DMS114 treated with DMSO at 0.1 percent for 48 hours (cell line): ENCODE measurements at regions not wholly inside any gene's neighbourhood (a gene's known extent, or its start where the extent isn't known, plus 50 kb on each side); places are given as distances from the start of the nearest gene placed in this dataset.
"Not testable (repeated sequence)": the region's sequence is repeated elsewhere in the genome, so short reads cannot be mapped to it uniquely, and the experiment has no call there.

ENCODE experiments used
- DNase-seq: peaks from one replicate; lab custom pipeline; 2025; ENCODE audit not compliant: unreplicated experiment; lab: John Stamatoyannopoulos, UW

DNA sequence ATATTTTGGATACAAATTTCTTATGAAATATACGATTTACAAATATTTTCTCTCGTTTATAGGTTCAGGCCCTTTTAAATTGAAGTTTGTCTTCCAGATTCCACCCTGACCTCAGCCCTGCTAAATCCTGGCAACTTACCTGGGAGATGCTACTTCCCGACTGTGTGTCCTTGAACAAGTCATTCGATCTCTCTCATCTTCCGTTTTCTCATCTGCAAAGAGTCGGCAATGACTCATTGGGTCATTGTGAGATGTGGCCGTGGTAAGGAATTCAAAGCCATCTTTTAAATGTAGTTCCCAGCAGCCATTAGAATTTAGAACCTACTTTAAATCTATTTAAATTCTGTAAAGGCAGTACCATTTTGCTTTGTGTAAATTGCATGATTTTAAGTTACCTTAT, 72.5 kb downstream of the LHX2 start:
- no peak for DNase-seq

DNA sequence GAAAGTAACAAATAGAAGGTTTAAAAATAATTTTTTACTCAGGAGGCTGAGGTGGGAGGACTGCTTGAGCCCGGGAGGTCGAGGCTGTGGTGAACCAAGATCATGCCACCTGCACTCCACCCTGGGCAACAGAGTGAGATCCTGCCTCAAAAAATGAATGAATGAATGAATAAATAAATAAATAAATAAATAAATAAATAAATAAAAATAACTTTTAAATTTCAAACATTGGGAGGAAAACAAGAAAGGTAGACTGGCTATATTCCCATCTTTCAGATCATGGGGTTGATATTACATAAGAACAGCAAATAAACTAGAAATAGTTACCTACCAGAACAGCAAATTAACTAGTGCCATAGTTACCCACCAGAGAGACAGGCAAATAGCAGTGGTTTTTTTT, 75.7 kb downstream of the LHX2 start:
- DNase-seq = no peak

DNA sequence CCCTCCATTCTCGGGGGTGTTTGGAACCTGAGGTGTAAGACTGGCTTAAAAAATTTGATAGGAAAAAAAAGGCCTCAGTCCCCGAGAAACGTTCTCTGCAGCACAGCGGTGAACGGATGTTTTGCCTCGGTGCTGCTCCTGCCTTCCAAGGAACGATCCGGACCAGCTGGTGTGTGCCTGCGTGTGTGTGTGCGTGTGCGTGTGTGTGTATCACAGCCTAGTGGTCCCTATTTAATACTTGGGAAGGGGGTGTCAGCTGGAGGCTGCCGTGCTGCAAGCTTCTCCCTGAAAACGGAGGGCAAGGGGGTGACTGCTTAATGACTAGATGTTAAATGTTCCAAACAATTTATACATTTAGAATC, 76.9 kb downstream of the LHX2 start:
- DNase-seq = no peak

DNA sequence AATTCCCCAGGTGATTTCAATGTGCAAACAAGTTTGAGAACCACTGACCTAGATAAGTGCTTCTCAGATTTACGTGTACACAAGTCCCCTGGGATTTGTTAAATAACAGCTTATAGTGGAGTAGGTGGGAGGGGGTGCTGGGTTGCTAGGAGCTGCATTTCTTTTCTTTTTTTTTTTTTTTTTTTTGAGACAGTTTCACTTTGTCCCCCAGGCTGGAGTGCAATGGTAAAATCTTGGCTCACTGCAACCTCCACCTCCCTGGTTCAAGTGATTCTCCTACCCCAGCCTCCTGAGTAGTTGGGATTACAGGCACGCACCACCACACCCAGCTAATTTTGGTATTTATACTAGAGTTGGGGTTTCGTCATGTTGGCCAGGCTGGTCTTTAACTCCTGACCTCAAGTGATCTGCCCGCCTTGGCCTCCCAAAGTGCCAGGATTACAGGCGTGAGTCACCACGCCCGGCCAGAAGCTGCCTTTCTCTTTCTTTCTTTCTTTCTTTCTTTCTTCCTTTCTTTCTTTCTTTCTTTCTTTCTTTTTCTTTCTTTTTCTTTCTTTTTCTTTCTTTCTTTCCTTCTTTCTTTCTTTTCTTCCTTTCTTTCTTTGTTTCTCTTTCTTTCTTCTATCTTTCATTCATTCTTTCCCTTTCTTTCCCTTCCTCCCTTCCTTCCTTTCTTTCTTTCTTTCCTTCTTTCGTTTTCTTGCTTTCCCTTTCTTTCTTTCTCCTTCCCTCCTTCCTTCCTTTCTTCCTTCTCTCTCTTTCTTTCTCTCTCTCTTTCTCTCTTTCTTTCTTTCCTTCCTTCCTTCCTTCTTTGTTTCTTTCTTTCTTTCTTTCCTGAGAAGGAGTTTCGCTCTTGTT, 78.3 kb downstream of the LHX2 start:
- DNase-seq = not testable (repeated sequence)

DNA sequence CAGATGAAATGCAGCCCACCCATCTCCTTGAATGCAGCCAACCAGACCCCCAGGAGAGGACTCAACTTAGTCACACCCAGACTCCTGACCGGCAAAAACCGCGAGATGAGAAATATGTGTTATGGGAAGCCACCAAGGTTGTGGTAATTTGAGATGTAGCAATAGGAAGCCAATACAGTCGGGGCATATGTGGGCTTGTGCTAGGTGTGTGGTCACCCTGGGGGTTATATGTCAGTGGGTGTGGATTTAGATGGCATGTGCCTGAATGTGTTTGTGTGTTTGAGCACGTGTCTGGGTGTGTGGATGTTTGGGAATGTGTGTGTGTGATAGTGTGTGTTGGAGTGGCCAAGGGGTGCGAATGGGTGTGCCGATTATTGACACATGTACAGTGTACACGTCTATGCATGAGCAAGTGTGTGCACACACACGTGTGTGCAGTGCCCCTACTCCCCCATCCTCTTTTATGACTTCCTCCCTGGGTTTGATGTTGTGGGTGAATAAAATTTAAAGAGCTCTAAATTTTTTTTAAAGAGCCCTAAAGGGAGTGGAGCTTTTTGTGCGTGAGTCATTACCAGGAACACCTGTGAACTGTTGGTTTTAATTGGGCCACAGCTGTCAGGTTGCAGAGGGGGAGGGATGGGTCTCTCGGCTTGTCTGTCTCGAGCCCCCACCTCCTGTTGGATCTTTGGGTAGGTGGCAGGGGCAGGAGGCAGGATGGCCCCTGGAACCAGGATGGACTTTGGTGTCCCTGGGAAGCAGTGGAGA, 86.8 kb downstream of the LHX2 start:
- DNase-seq = no peak

DNA sequence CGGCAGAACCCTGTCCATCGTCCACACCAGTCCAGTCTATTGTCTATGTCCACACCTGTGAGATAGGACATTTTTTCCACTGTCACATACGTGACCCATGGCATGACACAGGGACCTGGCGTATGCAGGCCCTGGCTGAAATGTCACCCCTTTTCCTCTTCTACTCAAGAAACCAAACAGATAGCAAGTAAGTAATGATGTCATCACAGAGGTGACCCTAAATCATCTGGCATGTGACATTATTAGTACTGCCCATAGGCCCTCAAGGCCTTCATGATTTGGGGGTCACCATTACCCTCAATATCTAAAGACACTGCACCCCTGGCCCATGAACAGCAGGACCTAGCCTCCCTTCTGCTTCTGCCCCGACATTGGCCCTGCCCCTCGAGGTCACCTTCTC, 88.3 kb downstream of the LHX2 start:
- DNase-seq = no peak

DNA sequence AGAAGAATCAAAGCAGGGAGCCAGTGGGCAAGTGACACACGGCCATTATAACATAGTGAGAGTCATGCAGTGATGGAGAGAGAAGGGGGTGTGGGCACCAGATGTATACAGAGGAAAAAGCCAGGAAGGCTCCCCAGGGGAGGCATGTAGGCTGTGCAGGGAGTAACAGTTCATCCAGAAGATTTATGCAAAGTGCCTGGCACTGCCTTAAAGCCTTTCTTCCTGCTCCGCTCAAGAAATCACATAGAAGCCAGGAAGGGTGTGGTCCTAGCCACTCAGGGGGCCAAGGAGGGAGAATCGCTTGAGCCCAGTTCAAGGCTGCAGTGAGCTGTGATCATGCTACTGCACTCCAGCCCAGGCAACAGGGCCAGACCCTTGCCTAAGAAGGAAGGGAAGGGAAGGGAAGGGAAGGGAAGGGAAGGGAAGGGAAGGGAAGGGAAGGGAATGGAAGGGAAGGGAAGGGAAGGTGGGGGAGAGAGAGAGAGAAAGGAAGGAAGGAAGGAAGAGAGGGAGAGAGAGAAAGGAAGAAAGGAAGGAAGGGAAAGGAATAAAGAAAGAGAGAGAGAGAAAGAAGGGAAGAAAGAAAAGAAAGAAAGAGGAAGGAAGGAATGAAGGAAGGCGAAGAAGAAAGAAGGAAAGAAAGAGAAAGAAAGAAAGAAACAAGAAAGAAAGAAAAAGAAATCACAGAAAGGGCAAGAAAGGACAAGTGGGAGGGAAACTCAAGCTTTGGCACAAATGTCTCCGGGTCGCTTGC, 89.8 kb downstream of the LHX2 start:
- DNase-seq = no peak

DNA sequence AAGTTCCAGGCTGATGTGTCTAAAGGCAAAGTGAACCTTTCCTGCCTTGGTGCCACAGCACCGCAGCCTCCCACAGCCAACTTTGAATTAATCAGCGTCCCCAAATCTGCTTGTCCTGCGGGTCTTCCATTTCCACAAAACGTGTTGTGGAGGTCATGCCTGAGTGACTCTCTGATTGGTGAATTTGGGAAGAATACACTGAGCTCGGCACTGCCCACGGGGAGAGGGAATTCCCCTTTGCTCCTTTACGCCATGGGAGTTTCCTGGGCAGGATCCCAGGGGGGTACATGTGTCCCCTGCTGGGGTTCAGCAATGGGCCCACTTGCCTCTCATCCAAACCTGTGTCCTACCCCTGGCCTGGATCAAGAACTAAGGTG, 90.4 kb downstream of the LHX2 start:
- DNase-seq = no peak

DNA sequence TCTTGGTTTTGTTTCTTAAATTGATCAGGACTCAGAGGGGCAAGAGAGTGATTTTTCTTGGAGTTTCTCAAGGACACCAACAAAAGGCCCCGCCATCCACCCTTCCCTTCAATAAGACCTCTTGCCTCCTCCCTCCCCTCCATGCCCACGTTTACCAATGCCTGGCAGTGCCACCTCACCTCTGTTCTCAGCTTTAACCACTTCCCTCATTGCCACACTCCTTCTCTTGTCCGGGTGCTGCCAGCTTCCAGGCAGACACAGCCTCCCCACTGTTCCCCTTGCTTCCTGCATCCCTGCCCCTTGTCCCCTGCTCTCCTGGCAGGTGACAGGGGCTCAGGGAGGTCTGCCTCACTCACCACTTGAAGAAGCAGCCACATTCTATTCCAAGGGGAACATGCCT, 90.8 kb downstream of the LHX2 start:
- no peak for DNase-seq

DNA sequence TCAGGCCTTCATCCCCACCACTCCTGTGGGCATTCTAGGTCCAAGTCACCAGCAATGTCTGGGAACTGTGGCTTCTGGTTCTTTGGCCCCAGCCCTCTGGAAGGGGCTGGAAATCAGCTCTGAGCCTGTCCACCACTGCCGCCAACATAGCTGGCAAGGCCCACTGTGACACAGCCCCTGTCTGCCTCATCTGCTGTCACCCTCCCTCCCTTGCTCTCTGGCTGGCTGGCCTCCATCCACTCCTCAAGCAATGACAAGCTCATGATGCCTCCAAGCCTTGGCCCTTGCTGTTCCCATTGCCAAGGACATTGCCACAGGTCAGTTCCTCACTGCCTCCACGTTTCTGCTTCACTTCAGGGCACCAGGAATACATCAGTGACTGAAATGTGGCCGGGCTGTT, 93.7 kb downstream of the LHX2 start:
- DNase-seq = no peak

DNA sequence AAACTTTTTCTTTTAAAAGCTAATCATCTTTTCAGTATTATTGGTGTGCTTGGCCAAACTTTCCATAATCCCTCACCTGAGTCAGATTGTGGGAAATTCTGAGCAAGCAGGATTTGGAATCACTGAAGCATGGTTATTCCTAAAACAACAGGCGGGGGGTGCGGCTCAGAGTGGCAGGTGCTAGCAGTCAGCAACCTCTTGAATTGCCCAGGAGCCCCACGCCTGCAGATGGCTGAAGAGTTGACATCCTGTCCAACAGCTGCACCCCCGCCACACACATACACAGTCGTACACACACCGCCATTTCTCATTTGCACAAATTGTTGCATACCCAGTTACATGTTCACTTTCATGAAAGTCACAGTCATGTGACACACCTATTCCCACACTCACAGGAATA, 96.6 kb downstream of the LHX2 start:
- DNase-seq = no peak

DNA sequence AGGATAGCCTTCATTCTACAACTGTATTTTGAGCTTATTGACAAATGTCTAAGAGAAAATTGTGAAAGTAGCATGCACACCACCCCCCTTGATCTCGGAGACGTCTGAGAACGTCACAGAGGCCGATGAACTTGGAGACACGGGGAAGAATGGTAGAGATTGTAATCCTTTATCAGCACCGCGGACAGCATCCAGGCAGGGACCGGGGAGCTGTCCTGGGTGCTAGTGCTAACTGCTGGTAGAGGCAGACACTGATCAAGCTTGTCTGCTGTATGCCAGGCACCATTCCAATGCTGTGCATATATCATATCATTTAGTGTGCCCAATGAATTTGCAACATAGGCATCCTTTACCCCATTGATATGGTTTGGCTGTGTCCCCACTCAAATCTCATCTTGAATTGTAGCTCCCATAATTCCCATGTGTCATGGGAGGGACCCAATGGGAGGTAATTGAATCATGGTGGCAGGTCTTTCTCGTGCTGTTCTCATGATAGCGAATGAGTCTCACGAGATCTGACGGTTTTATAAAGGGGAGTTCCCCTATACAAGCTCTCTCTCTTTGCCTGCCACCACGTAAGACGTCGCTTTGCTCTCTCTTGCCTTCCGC, 98.8 kb downstream of the LHX2 start:
- no peak for DNase-seq

DNA sequence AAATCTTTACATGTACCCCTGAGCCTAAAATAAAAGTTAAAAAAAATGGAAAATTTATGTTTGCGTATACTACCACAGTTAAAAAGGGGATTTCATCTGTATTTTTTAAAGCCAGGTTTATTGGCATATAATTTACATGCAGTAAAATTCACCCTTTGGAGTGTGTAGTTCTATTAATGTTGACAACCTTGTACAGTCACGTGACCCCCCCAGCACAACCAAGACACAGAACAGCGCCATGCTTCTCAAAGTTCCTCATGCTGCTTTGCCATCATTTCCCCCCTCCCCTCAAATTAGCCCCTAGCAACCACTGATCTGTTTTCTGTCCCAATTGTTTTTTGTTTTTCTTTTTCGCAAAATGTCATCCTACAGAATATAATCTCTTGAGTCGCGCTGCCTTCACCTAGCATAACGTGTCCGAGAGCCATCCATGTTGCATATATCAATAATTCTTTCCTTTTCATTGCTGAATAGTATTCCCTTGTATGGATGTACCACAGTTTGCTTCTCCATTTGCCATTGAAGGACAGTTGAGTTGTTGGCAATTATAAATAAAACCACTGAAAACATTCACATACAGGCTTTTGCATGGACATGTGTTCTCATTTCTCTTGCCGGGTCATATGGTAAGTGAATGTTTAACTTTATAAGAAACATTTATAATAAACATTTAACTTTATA, 105.3 kb downstream of the LHX2 start:
- DNase-seq = no peak

DNA sequence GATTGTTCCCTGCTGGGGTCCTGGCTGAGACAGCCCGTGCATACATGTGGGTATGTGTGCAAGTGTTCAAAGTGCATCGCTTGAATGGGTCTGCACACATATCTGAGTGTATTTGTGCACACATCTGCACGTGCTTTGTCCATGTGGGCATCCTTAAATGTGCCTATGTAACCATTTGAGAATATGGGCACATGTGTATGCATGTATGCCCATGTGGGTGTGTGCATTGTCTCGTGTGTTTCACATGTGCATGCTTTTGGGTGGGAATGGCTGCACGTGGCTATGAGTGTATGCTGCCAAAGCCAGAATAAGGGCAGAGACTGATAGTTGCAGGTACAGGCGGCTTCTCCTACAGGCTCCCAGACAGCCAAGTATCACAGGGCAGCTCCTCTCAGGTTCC, 107.3 kb downstream of the LHX2 start:
- DNase-seq = no peak

DNA sequence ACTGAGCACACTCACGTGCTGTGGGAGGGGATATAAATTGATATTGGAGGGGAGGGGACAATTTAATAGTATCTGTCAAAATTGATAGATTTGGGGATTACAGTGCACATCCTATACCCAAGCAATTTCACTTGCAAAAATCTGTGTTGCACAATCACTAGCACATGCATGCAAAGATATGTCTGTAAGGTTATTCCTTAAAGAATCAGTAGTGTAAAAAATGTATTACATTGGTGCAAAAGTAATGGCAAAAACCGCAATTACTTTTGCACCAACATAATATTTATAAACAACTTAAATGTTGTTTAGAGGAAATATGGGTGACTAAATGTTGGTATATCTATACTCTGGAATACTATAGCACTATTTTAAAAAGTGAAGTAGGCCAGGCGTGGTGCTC, 108.7 kb downstream of the LHX2 start:
- DNase-seq = no peak

DNA sequence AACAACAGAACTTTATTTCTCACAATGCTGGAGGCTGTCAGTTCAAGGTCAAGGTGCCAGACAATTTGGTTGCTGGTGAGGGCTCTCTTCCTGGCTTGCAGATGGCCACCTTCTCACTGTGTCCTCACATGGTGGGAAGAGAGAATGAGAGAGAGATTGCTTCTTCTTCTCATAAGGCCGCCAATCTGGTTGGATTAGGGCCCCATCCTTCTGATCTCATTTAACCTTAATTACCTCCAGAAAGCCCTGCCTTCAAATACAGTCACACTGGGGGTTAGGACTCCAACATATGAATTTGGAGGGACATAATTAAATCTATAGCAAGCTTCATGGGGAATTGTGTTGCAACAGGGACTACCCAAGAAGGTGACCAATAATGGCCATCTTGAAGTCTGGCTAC, 110.2 kb downstream of the LHX2 start:
- DNase-seq = no peak

DNA sequence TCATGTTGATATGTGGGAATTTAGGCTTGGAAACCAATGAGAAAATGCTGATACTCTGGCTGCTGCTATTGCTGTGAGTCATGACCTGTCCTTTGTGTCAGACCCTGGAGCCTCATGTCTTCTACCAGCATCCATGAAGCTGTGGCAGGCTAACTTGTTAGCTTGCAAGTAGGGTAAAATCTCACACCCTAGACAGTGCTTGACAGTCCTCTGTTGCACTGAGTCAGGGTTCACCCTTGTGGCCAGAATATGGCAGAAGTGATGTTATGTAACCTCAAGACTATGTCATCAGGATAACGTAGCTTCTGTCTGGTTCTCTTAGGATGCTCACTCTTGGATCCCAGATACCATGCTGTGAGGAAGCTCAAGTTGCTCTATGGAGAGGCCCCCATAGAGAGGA, 110.8 kb downstream of the LHX2 start:
- DNase-seq = no peak

DNA sequence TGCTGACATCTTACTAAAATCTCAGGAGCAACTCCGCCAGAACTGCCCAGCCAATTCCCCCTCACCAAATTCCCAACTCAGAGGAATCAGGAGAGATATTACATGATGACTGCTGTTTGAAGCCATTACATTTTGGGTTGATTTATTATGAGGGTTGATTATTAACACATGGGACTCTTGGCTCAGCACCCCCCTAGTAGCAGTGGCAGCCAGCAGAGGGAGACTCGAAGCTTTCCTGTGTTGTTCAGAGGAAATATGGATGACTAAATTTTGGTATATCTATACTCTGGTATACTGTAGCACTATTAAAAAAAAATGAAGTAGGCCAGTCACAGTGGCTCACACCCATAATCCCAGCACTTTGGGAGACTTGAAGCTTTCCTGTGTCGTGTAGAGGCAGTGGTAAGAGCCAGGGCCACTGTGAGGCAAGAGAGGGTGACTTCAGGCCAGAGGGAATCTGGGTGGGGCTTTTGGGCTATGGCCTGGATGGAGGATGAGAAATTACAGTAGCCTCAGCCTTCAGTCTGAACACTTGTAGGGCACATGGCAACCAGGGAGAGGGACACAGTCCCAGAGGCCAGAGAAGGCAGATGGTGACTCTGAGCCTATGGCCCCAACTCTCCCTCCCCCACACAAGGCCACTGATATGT, 111.4 kb downstream of the LHX2 start:
- no peak for DNase-seq

DNA sequence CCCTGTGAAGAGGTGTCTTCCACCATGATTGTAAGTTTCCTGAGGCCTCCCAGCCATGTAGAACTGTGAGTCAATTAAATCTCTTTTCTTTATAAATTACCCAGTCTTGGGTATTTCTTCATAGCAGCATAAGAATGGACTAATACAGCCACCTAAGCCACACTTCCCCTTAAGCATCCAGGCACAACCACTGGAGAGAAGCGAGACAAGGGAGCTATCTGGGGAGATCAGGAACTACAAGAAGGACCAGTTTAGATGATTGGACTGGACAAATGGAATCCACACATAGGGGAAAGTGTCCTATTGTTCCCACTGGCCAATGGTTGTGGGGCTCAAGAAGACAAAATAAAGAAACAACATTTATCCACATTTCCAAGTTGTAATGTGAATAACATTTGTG, 112.1 kb downstream of the LHX2 start:
- not testable (repeated sequence) for DNase-seq
